Left lung (tissue), 4 donors: ENCODE measurements at regions not wholly inside any gene's neighbourhood (a gene's known extent, or its start where the extent isn't known, plus 50 kb on each side); places are given as distances from the start of the nearest gene placed in this dataset.

Source experiments
- ATAC-seq: fragments of 200-7000 bp; cut with Tn5 transposase; one replicate; pipeline ENCODE4 v1.9.1; 2020; ENCODE audit warnings: moderate library complexity
- DNase-seq, 4 donors: peaks; one replicate each; pipeline ENCODE4 v3.0.0-alpha.2; 2013 to 2020
- H3K27ac ChIP-seq, 2 donors: fragments of 200-600 bp; sonication (generic) in 1 of 2; one replicate each; pipeline versions ENCODE4 v1.5.0 to v1.8.0; 2020 to 2021
- H3K27me3 ChIP-seq, 2 donors: fragments of 200-600 bp; sonication (generic) in 1 of 2; one replicate each; pipeline versions ENCODE4 v1.5.0 to v1.8.0; 2020 to 2021
- H3K36me3 ChIP-seq, 2 donors: fragments of 200-600 bp; sonication (generic) in 1 of 2; one replicate each; pipeline versions ENCODE4 v1.5.0 to v1.8.0; 2020 to 2021
- H3K4me1 ChIP-seq, 2 donors: fragments of 200-600 bp; one replicate each; pipeline ENCODE4 v1.8.0; 2021
- H3K4me3 ChIP-seq, 2 donors: fragments of 200-600 bp; sonication (generic) in 1 of 2; one replicate each; pipeline versions ENCODE4 v1.5.0 to v1.8.0; 2020 to 2021; ENCODE audit warnings: mild to moderate bottlenecking in 1 of 2
- H3K9me3 ChIP-seq, 2 donors: fragments of 200-600 bp; sonication (generic) in 1 of 2; one replicate each; pipeline versions ENCODE4 v1.5.0 to v1.8.0; 2020 to 2021
- intact Hi-C, 2 donors: fragments of 100-400 bp; cut with DNase I; formaldehyde crosslinking; loops; one replicate each; pipeline versions ENCODE4 v1.11.2 to v1.14.2; 2022
- TF ChIP-seq, protein P1 (sequence below), 2 donors: fragments of 200-600 bp; sonication (generic) in 1 of 2; IDR thresholded peaks; one replicate each; pipeline versions ENCODE4 v1.5.0 to v1.8.0; 2021; ENCODE audit warnings: antibody characterized with exemption in 2 of 2
- donor health status: DM: no; HTN: yes; CAD: no.
- donor health status: DM: no; HTN: no; CAD: no.

- H3K4me3 ChIP-seq = no peak overlapping the region
- no peaks in the 10 kb centered on the region for H3K36me3 ChIP-seq
- TF ChIP-seq, protein P1, sequence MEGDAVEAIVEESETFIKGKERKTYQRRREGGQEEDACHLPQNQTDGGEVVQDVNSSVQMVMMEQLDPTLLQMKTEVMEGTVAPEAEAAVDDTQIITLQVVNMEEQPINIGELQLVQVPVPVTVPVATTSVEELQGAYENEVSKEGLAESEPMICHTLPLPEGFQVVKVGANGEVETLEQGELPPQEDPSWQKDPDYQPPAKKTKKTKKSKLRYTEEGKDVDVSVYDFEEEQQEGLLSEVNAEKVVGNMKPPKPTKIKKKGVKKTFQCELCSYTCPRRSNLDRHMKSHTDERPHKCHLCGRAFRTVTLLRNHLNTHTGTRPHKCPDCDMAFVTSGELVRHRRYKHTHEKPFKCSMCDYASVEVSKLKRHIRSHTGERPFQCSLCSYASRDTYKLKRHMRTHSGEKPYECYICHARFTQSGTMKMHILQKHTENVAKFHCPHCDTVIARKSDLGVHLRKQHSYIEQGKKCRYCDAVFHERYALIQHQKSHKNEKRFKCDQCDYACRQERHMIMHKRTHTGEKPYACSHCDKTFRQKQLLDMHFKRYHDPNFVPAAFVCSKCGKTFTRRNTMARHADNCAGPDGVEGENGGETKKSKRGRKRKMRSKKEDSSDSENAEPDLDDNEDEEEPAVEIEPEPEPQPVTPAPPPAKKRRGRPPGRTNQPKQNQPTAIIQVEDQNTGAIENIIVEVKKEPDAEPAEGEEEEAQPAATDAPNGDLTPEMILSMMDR (IDR thresholded peaks at IDR 0.05) = no peak
- H3K4me1 ChIP-seq = no peaks in the 10 kb centered on the region
- intact Hi-C loops = no loop called here
- DNase-seq (no peak), ATAC-seq (no peak)
- H3K27ac ChIP-seq = no peak overlapping the region
- H3K9me3 ChIP-seq = no peaks in the 10 kb centered on the region
- H3K27me3 ChIP-seq = no peaks in the 10 kb centered on the region
Measured at GRCh38 chr18:37741032-37741623, 175.5 kb upstream of the CELF4 start.

DNA sequence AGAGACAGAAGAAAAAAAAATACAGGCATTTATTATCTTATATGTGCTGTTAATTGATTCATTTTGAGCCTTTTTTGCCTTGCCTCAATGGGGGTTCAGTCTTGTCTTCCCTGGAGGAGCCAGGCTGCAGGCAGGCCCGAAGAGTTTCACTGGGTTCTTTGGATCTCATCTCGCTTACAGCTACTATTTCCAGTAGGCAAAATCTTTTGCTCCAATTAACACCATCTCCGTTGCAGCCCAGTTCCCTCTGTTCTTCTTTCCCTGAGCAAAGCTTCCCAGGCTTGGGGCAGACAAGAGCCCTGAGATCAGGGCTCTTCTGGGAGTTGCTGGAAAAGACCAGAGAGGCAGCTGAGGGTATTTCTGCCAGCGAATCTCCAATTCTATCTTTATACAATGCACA lies 168.8 kb upstream of the CELF4 start:
- Histone ChIP-seq H3K27me3 (no peaks in the 10 kb centered on the region), H3K27ac (no peak overlapping the region), H3K9me3 (no peaks in the 10 kb centered on the region), H3K36me3 (no peaks in the 10 kb centered on the region), H3K4me3 (no peak overlapping the region), H3K4me1 (no peaks in the 10 kb centered on the region)
- no peak for DNase-seq
- TF ChIP-seq, protein P1 (IDR thresholded peaks at IDR 0.05) = no peak
- no peak for ATAC-seq
- intact Hi-C loops = no loop called here

DNA sequence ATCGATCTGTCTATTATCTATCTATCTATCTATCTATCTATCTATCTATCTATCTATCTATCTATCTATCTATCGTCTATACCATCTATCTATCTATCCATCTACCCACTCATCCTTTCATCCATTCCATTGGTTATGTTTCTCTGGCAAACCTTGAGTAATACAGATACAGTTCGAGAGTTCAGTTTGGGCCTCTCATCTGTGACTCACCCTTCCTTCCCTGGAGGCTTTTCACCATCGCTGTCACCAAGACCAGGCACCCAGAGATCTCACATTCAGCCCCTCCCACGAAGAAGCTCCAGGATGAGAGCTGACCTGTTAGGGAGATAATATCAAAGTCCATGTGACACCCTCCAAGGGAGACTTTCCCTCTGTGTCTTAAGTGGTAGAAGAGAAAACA lies 164.1 kb upstream of the CELF4 start:
- Histone ChIP-seq H3K4me3 (no peak overlapping the region), H3K27me3 (no peaks in the 10 kb centered on the region), H3K4me1 (no peaks in the 10 kb centered on the region), H3K36me3 (no peaks in the 10 kb centered on the region), H3K9me3 (no peaks in the 10 kb centered on the region), H3K27ac (no peak overlapping the region)
- intact Hi-C loops = no loop called here
- no peak for DNase-seq
- TF ChIP-seq, protein P1 (IDR thresholded peaks at IDR 0.05) = no peak
- no peak for ATAC-seq

DNA sequence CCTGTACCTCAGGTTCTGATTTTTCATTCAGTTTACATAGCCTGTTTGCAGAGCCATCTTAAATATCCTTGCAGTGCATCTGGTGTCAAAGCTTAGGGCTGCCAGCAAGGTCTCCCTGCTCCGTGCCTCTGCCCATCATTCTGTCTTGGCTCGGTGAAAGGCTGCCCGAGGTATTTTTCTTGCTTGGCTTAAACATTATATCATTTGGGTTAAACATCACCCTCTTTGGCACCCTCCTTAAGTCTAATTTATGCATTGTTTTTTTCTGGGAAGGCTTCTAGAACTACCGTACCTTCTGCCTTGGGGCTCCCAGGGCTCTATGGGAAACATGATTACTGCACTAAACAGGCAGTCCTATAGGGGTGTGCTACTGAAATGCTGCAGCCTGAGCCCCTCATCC lies 158.6 kb upstream of the CELF4 start:
- DNase-seq (no peak), ATAC-seq (no peak)
- intact Hi-C loops = no loop called here
- Histone ChIP-seq H3K27me3 (no peaks in the 10 kb centered on the region), H3K36me3 (no peaks in the 10 kb centered on the region), H3K9me3 (no peaks in the 10 kb centered on the region), H3K27ac (no peak overlapping the region), H3K4me1 (no peaks in the 10 kb centered on the region), H3K4me3 (no peak overlapping the region)
- TF ChIP-seq, protein P1 (IDR thresholded peaks at IDR 0.05) = no peak

GRCh38 chr18:37721544-37722522 lies 156.2 kb upstream of the CELF4 start:
- Histone ChIP-seq H3K36me3 (no peaks in the 10 kb centered on the region), H3K9me3 (no peaks in the 10 kb centered on the region), H3K4me3 (no peak overlapping the region), H3K27ac (no peak overlapping the region), H3K4me1 (no peaks in the 10 kb centered on the region), H3K27me3 (no peaks in the 10 kb centered on the region)
- intact Hi-C loops = no loop called here
- ATAC-seq (peak; percentile 38), DNase-seq (no peak)
- TF ChIP-seq, protein P1 (IDR thresholded peaks at IDR 0.05) = no peak
